Loucy (cell line): ENCODE measurements at regions not wholly inside any gene's neighbourhood (a gene's known extent, or its start where the extent isn't known, plus 50 kb on each side); places are given as distances from the start of the nearest gene placed in this dataset.

Source experiments
- H2AFZ ChIP-seq: fragments of 200-600 bp; sonication (generic); 2 replicates; pipeline ENCODE4 v1.6.0; 2016; ENCODE audit warnings: antibody characterized with exemption, mild to moderate bottlenecking, low read length, moderate library complexity
- H3F3A ChIP-seq: fragments of 200-600 bp; 2 replicates; pipeline ENCODE4 v1.6.0; 2016; ENCODE audit warnings: antibody characterized with exemption, low read depth, mild to moderate bottlenecking
- H3K27me3 ChIP-seq: fragments of 200-600 bp; sonication (generic); 2 replicates; pipeline ENCODE4 v1.6.1; 2014; ENCODE audit warnings: low read length, mild to moderate bottlenecking; ENCODE audit not compliant: insufficient read depth, poor library complexity, severe bottlenecking
- H3K36me3 ChIP-seq: fragments of 200-600 bp; sonication (generic); 2 replicates; pipeline ENCODE4 v1.6.1; 2016; ENCODE audit warnings: low read length; ENCODE audit not compliant: insufficient read depth
- H3K4me1 ChIP-seq: fragments of 200-600 bp; sonication (generic); 2 replicates; pipeline ENCODE4 v1.5.1; 2014; ENCODE audit warnings: low read length, mild to moderate bottlenecking; ENCODE audit not compliant: insufficient read depth, poor library complexity, severe bottlenecking
- H3K4me2 ChIP-seq: fragments of 200-600 bp; sonication (generic); 2 replicates; pipeline ENCODE4 v1.6.0; 2014; ENCODE audit warnings: antibody characterized with exemption, low read length, low read depth, mild to moderate bottlenecking; ENCODE audit not compliant: poor library complexity, severe bottlenecking
- H3K4me3 ChIP-seq: fragments of 200-600 bp; sonication (generic); 2 replicates; pipeline ENCODE4 v1.5.1; 2014; ENCODE audit warnings: low read length, mild to moderate bottlenecking, mixed read lengths; ENCODE audit not compliant: poor library complexity, severe bottlenecking
- H3K79me2 ChIP-seq: fragments of 200-600 bp; sonication (generic); 2 replicates; pipeline ENCODE4 v1.6.1; 2014; ENCODE audit warnings: low read length; ENCODE audit not compliant: insufficient read depth
- H3K9ac ChIP-seq: fragments of 200-600 bp; sonication (generic); 2 replicates; pipeline ENCODE4 v1.6.0; 2014; ENCODE audit warnings: mild to moderate bottlenecking, low read depth, low read length, moderate library complexity; ENCODE audit not compliant: poor library complexity, severe bottlenecking
- H3K9me2 ChIP-seq: fragments of 200-600 bp; sonication (generic); replicated peaks from 2 replicates; pipeline ENCODE4 v1.6.1; 2016; ENCODE audit warnings: low read depth, low read length, mixed read lengths
- H3K9me3 ChIP-seq: fragments of 200-600 bp; sonication (generic); 2 replicates; pipeline ENCODE4 v1.6.1; 2014; ENCODE audit warnings: mild to moderate bottlenecking, antibody characterized with exemption, low read length, low read depth; ENCODE audit not compliant: insufficient read depth
- H4K20me1 ChIP-seq: fragments of 200-600 bp; sonication (generic); 2 replicates; pipeline ENCODE4 v1.6.0; 2014; ENCODE audit warnings: antibody characterized with exemption, low read length, mild to moderate bottlenecking; ENCODE audit not compliant: insufficient read depth, poor library complexity, severe bottlenecking
- CTCF ChIP-seq: fragments of 200-600 bp; sonication (generic); conservative IDR thresholded peaks from 2 replicates; pipeline ENCODE4 v1.5.1; 2014; ENCODE audit warnings: mild to moderate bottlenecking, antibody characterized with exemption, low read length
- EZH2phosphoT487 ChIP-seq: fragments of 200-600 bp; IDR thresholded peaks from 2 replicates; pipeline ENCODE4 v1.6.1; 2018; ENCODE audit warnings: antibody characterized with exemption, mild to moderate bottlenecking, moderate library complexity, borderline replicate concordance

DNA sequence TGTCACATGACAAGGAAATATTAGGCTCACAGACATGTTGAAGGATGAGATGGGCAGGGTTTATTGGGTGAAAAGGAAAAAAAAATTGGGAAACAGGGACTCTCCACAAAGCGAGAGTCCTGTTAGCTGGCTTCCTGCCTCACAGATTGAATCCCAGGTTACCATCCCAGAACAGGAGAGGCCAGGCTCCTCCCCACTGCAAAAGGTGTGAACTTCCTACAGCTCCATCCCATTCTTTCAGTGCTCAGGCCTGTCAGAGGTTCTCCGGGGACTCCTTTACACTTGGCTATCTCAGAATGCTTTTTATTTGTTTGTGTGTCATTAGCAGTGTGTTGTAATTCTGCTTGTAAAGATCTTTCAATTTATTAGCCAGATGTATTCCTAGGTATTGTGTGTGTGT, 115.1 kb downstream of the ADTRP start:
- Histone ChIP-seq H3K36me3 (no peaks in the 10 kb centered on the region), H4K20me1 (no peaks in the 10 kb centered on the region)

More for the DNA sequence above, 115.1 kb downstream of the ADTRP start:
- Histone ChIP-seq H3K9me3 (no peaks in the 10 kb centered on the region), H3K4me2 (no peak overlapping the region), H3K4me3 (no peak overlapping the region), H3K4me1 (no peaks in the 10 kb centered on the region), H3K79me2 (no peaks in the 10 kb centered on the region), H3K27me3 (no peaks in the 10 kb centered on the region), H3K9ac (no peak overlapping the region), H2AFZ (no peak overlapping the region), H3F3A (no peaks in the 10 kb centered on the region), H3K9me2 (no peaks in the 10 kb centered on the region)
- TF ChIP-seq EZH2phosphoT487 (no peak), CTCF (no peak)
